ENCODE measurements at regions not wholly inside any gene's neighbourhood (a gene's known extent, or its start where the extent isn't known, plus 50 kb on each side); places are given as distances from the start of the nearest gene placed in this dataset.

DNA sequence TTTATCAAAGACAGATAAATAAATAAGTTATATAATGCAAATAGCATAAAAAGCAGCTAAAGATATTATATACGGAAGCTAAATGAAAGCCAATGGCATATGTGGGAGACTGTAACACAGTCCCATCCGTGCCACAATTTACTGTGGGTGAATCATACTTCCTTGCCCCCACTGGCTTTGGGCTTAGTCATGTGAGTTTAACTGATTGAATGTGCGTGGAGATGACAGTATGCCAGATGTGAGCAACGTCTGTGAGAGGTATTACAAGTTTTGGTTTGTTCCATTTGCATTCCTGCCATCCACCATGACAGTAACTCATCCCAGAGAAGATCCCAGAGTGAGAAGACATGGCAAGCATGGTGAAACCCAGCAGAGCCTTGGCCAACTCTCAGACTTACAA lies 340.0 kb downstream of the SUCLA2 start:
- Histone ChIP-seq H3K27me3 (no peaks in the 10 kb centered on the region), H3K4me3 (no peak overlapping the region), H3K79me2 (no peaks in the 10 kb centered on the region), H3K36me3 (replicated peaks; ENCODE audit: insufficient read depth, low read depth) (no peaks in the 10 kb centered on the region), H3K9me3 (ENCODE audit: low read depth) (no peaks in the 10 kb centered on the region), H3K9me2 (replicated peaks; ENCODE audit: insufficient read depth) (no peaks in the 10 kb centered on the region), H3K27ac (no peak overlapping the region), H2AFZ (no peak overlapping the region), H4K20me1 (ENCODE audit: insufficient read depth, poor library complexity, severe bottlenecking) (no peaks in the 10 kb centered on the region), H3K4me1 (ENCODE audit: insufficient read depth) (no peaks in the 10 kb centered on the region), H3K4me2 (no peak overlapping the region)
- TF ChIP-seq EZH2 (IDR thresholded peaks at IDR 0.05; ENCODE audit: borderline replicate concordance) (no peak), EZH2phosphoT487 (IDR thresholded peaks at IDR 0.05; ENCODE audit: low read depth, severe bottlenecking, unreplicated experiment) (no peak)
- TF ChIP-seq, protein P1, sequence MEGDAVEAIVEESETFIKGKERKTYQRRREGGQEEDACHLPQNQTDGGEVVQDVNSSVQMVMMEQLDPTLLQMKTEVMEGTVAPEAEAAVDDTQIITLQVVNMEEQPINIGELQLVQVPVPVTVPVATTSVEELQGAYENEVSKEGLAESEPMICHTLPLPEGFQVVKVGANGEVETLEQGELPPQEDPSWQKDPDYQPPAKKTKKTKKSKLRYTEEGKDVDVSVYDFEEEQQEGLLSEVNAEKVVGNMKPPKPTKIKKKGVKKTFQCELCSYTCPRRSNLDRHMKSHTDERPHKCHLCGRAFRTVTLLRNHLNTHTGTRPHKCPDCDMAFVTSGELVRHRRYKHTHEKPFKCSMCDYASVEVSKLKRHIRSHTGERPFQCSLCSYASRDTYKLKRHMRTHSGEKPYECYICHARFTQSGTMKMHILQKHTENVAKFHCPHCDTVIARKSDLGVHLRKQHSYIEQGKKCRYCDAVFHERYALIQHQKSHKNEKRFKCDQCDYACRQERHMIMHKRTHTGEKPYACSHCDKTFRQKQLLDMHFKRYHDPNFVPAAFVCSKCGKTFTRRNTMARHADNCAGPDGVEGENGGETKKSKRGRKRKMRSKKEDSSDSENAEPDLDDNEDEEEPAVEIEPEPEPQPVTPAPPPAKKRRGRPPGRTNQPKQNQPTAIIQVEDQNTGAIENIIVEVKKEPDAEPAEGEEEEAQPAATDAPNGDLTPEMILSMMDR (IDR thresholded peaks at IDR 0.05; ENCODE audit: poor library complexity), result no peak
- DNase-seq (ENCODE audit: low spot score), result no peak
- WGBS (ENCODE audit: low lambda C conversion rate, missing lambda C conversion rate), result 79% methylated on average over 4 of the region's 4 CpGs

GRCh38 chr13:47656651-47657050 lies 344.4 kb downstream of the SUCLA2 start:
- Histone ChIP-seq H3K79me2 (no peaks in the 10 kb centered on the region), H3K9me2 (replicated peaks; ENCODE audit: insufficient read depth) (no peaks in the 10 kb centered on the region), H4K20me1 (ENCODE audit: insufficient read depth, poor library complexity, severe bottlenecking) (no peaks in the 10 kb centered on the region), H3K4me1 (ENCODE audit: insufficient read depth) (no peaks in the 10 kb centered on the region), H3K27me3 (no peaks in the 10 kb centered on the region), H3K9me3 (ENCODE audit: low read depth) (no peaks in the 10 kb centered on the region), H3K4me3 (no peak overlapping the region), H3K27ac (no peak overlapping the region), H3K36me3 (replicated peaks; ENCODE audit: insufficient read depth, low read depth) (no peaks in the 10 kb centered on the region), H3K4me2 (no peak overlapping the region), H2AFZ (no peak overlapping the region)
- WGBS (ENCODE audit: low lambda C conversion rate, missing lambda C conversion rate), result 97% methylated on average over 1 of the region's 1 CpG
- TF ChIP-seq EZH2 (IDR thresholded peaks at IDR 0.05; ENCODE audit: borderline replicate concordance) (no peak), EZH2phosphoT487 (IDR thresholded peaks at IDR 0.05; ENCODE audit: low read depth, severe bottlenecking, unreplicated experiment) (no peak)
- TF ChIP-seq, protein P1 (IDR thresholded peaks at IDR 0.05; ENCODE audit: poor library complexity), result no peak
- no peak for DNase-seq (ENCODE audit: low spot score)

GRCh38 chr13:47650209-47650608 lies 350.9 kb downstream of the SUCLA2 start:
- H3K9me3 ChIP-seq (ENCODE audit: low read depth), result no peaks in the 10 kb centered on the region
- TF ChIP-seq EZH2phosphoT487 (IDR thresholded peaks at IDR 0.05; ENCODE audit: low read depth, severe bottlenecking, unreplicated experiment) (no peak), EZH2 (IDR thresholded peaks at IDR 0.05; ENCODE audit: borderline replicate concordance) (no peak)
- TF ChIP-seq, protein P1 (IDR thresholded peaks at IDR 0.05; ENCODE audit: poor library complexity), result no peak
- H3K36me3 ChIP-seq (replicated peaks; ENCODE audit: insufficient read depth, low read depth), result no peaks in the 10 kb centered on the region
- no peak overlapping the region for H3K4me2 ChIP-seq
- no peaks in the 10 kb centered on the region for H3K9me2 ChIP-seq (replicated peaks; ENCODE audit: insufficient read depth)
- H3K79me2 ChIP-seq, result no peaks in the 10 kb centered on the region
- no peak overlapping the region for H3K4me3 ChIP-seq
- no peak overlapping the region for H2AFZ ChIP-seq
- H4K20me1 ChIP-seq (ENCODE audit: insufficient read depth, poor library complexity, severe bottlenecking), result no peaks in the 10 kb centered on the region
- no peaks in the 10 kb centered on the region for H3K27me3 ChIP-seq
- H3K4me1 ChIP-seq (ENCODE audit: insufficient read depth), result no peaks in the 10 kb centered on the region
- H3K27ac ChIP-seq, result no peak overlapping the region
- DNase-seq (ENCODE audit: low spot score), result no peak

DNA sequence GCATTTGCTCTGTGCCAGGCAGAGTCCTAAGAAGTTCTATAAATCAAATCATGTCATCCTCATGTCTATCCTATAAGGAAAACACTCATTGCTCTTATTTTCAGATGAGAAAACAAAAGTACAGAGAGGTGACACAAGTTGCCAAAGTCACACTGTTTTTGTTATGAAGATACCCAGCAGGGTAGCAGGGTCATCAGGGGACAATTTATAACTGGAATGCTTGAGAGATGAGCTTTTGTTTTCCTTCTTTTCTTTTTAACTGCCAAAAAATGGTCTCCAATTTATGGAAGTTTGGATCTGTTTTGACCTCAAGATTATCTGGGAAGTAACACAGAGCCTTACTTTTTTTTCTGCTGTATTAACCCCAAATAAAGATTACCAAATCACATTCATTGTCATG lies 354.1 kb downstream of the SUCLA2 start:
- DNase-seq (ENCODE audit: low spot score), result no peak
- no peaks in the 10 kb centered on the region for H3K9me3 ChIP-seq (ENCODE audit: low read depth)
- H3K79me2 ChIP-seq, result no peaks in the 10 kb centered on the region
- H3K27ac ChIP-seq, result no peak overlapping the region
- no peak overlapping the region for H3K4me2 ChIP-seq
- no peak overlapping the region for H3K4me3 ChIP-seq
- no peaks in the 10 kb centered on the region for H3K9me2 ChIP-seq (replicated peaks; ENCODE audit: insufficient read depth)
- no peaks in the 10 kb centered on the region for H3K36me3 ChIP-seq (replicated peaks; ENCODE audit: insufficient read depth, low read depth)
- no peaks in the 10 kb centered on the region for H4K20me1 ChIP-seq (ENCODE audit: insufficient read depth, poor library complexity, severe bottlenecking)
- H2AFZ ChIP-seq, result no peak overlapping the region
- no peaks in the 10 kb centered on the region for H3K4me1 ChIP-seq (ENCODE audit: insufficient read depth)
- TF ChIP-seq EZH2phosphoT487 (IDR thresholded peaks at IDR 0.05; ENCODE audit: low read depth, severe bottlenecking, unreplicated experiment), result no peak
- TF ChIP-seq EZH2 (IDR thresholded peaks at IDR 0.05; ENCODE audit: borderline replicate concordance), result no peak
- TF ChIP-seq, protein P1 (IDR thresholded peaks at IDR 0.05; ENCODE audit: poor library complexity), result no peak
- no peaks in the 10 kb centered on the region for H3K27me3 ChIP-seq

Data from hepatocyte (in vitro differentiated cells).